ENCODE measurements at regions not wholly inside any gene's neighbourhood (a gene's known extent, or its start where the extent isn't known, plus 50 kb on each side); places are given as distances from the start of the nearest gene placed in this dataset.

GRCh38 chr4:19317377-19317776, 934.3 kb upstream of the SLIT2 start:
- no peaks in the 10 kb centered on the region for H3K36me3 ChIP-seq (ENCODE audit: insufficient read depth, low read length)
- H3K4me1 ChIP-seq (ENCODE audit: insufficient read depth, low read length): peaks cover 7% of the 10 kb centered on the region
- H3K9me3 ChIP-seq (ENCODE audit: insufficient read depth, low read depth, low read length): no peaks in the 10 kb centered on the region
- no peaks in the 10 kb centered on the region for H3K27me3 ChIP-seq (ENCODE audit: insufficient read depth, low read length)
- H3K4me3 ChIP-seq (ENCODE audit: low read length): no peak overlapping the region
- no peak overlapping the region for H3K9ac ChIP-seq (ENCODE audit: low read depth, low read length)
- H3K27ac ChIP-seq (ENCODE audit: low read depth, low read length): no peak overlapping the region

GRCh38 chr4:19314116-19314515, 937.6 kb upstream of the SLIT2 start:
- no peak overlapping the region for H3K9ac ChIP-seq (ENCODE audit: low read depth, low read length)
- H3K4me3 ChIP-seq (ENCODE audit: low read length): no peak overlapping the region
- H3K36me3 ChIP-seq (ENCODE audit: insufficient read depth, low read length): no peaks in the 10 kb centered on the region
- WGBS: 77% methylated on average over 1 of the region's 1 CpG
- H3K27me3 ChIP-seq (ENCODE audit: insufficient read depth, low read length): no peaks in the 10 kb centered on the region
- H3K27ac ChIP-seq (ENCODE audit: low read depth, low read length): no peak overlapping the region
- H3K9me3 ChIP-seq (ENCODE audit: insufficient read depth, low read depth, low read length): no peaks in the 10 kb centered on the region
- no peaks in the 10 kb centered on the region; the same call in 1 of the 2 replicates for H3K4me1 ChIP-seq (ENCODE audit: insufficient read depth, low read length)

- Histone ChIP-seq H3K36me3 (ENCODE audit: insufficient read depth, low read length) (no peaks in the 10 kb centered on the region), H3K4me1 (ENCODE audit: insufficient read depth, low read length) (no peaks in the 10 kb centered on the region), H3K27ac (ENCODE audit: low read depth, low read length) (no peak overlapping the region), H3K9me3 (ENCODE audit: insufficient read depth, low read depth, low read length) (no peaks in the 10 kb centered on the region), H3K9ac (ENCODE audit: low read depth, low read length) (no peak overlapping the region), H3K4me3 (ENCODE audit: low read length) (no peak overlapping the region), H3K27me3 (ENCODE audit: insufficient read depth, low read length) (no peaks in the 10 kb centered on the region)
- 90% methylated on average over 2 of the region's 2 CpGs for WGBS
These were observed 942.3 kb upstream of the SLIT2 start for GRCh38 chr4:19309378-19309777.

GRCh38 chr4:19304028-19304427, 947.7 kb upstream of the SLIT2 start:
- Histone ChIP-seq H3K27me3 (ENCODE audit: insufficient read depth, low read length) (no peaks in the 10 kb centered on the region), H3K36me3 (ENCODE audit: insufficient read depth, low read length) (no peaks in the 10 kb centered on the region)
- WGBS: 92% methylated on average over 2 of the region's 2 CpGs

GRCh38 chr4:19301527-19301926, 950.2 kb upstream of the SLIT2 start:
- Histone ChIP-seq H3K4me3 (ENCODE audit: low read length) (no peak overlapping the region), H3K4me1 (ENCODE audit: insufficient read depth, low read length) (no peaks in the 10 kb centered on the region), H3K9me3 (ENCODE audit: insufficient read depth, low read depth, low read length) (no peaks in the 10 kb centered on the region), H3K27ac (ENCODE audit: low read depth, low read length) (no peak overlapping the region), H3K27me3 (ENCODE audit: insufficient read depth, low read length) (no peaks in the 10 kb centered on the region), H3K36me3 (ENCODE audit: insufficient read depth, low read length) (no peaks in the 10 kb centered on the region), H3K9ac (ENCODE audit: low read depth, low read length) (no peak overlapping the region)
- 79% methylated on average over 4 of the region's 4 CpGs for WGBS

More at GRCh38 chr4:19304028-19304427, 947.7 kb upstream of the SLIT2 start:
- H3K4me1 ChIP-seq (ENCODE audit: insufficient read depth, low read length): no peaks in the 10 kb centered on the region
- H3K9me3 ChIP-seq (ENCODE audit: insufficient read depth, low read depth, low read length): no peaks in the 10 kb centered on the region
- no peak overlapping the region for H3K9ac ChIP-seq (ENCODE audit: low read depth, low read length)
- H3K4me3 ChIP-seq (ENCODE audit: low read length): no peak overlapping the region
- H3K27ac ChIP-seq (ENCODE audit: low read depth, low read length): no peak overlapping the region

GRCh38 chr4:19300213-19300612, 951.5 kb upstream of the SLIT2 start:
- 100% methylated on average over 1 of the region's 1 CpG for WGBS
- Histone ChIP-seq H3K4me1 (ENCODE audit: insufficient read depth, low read length) (no peaks in the 10 kb centered on the region), H3K36me3 (ENCODE audit: insufficient read depth, low read length) (no peaks in the 10 kb centered on the region), H3K27ac (ENCODE audit: low read depth, low read length) (no peak overlapping the region), H3K9me3 (ENCODE audit: insufficient read depth, low read depth, low read length) (no peaks in the 10 kb centered on the region), H3K27me3 (ENCODE audit: insufficient read depth, low read length) (no peaks in the 10 kb centered on the region), H3K9ac (ENCODE audit: low read depth, low read length) (no peak overlapping the region), H3K4me3 (ENCODE audit: low read length) (no peak overlapping the region)

GRCh38 chr4:19298998-19299397, 952.7 kb upstream of the SLIT2 start:
- H3K9ac ChIP-seq (ENCODE audit: low read depth, low read length): no peak overlapping the region
- no peak overlapping the region for H3K27ac ChIP-seq (ENCODE audit: low read depth, low read length)
- WGBS: 100% methylated on average over 1 of the region's 3 CpGs
- H3K4me1 ChIP-seq (ENCODE audit: insufficient read depth, low read length): no peaks in the 10 kb centered on the region
- no peaks in the 10 kb centered on the region for H3K27me3 ChIP-seq (ENCODE audit: insufficient read depth, low read length)
- H3K4me3 ChIP-seq (ENCODE audit: low read length): no peak overlapping the region
- no peaks in the 10 kb centered on the region for H3K36me3 ChIP-seq (ENCODE audit: insufficient read depth, low read length)
- no peaks in the 10 kb centered on the region for H3K9me3 ChIP-seq (ENCODE audit: insufficient read depth, low read depth, low read length)

GRCh38 chr4:19293781-19294180, 957.9 kb upstream of the SLIT2 start:
- Histone ChIP-seq H3K27ac (ENCODE audit: low read depth, low read length) (no peak overlapping the region), H3K36me3 (ENCODE audit: insufficient read depth, low read length) (no peaks in the 10 kb centered on the region), H3K27me3 (ENCODE audit: insufficient read depth, low read length) (no peaks in the 10 kb centered on the region), H3K4me1 (ENCODE audit: insufficient read depth, low read length) (no peaks in the 10 kb centered on the region), H3K9ac (ENCODE audit: low read depth, low read length) (no peak overlapping the region), H3K4me3 (ENCODE audit: low read length) (no peak overlapping the region), H3K9me3 (ENCODE audit: insufficient read depth, low read depth, low read length) (peaks cover 23% of the 10 kb centered on the region)
- 95% methylated on average over 1 of the region's 1 CpG for WGBS

- WGBS: no CpG with 5 or more reads among the region's 1 CpG
- Histone ChIP-seq H3K9ac (ENCODE audit: low read depth, low read length) (no peak overlapping the region), H3K9me3 (ENCODE audit: insufficient read depth, low read depth, low read length) (peaks cover 23% of the 10 kb centered on the region)
These were observed 958.6 kb upstream of the SLIT2 start for GRCh38 chr4:19293080-19293479.

GRCh38 chr4:19286924-19287323, 964.8 kb upstream of the SLIT2 start:
- Histone ChIP-seq H3K4me1 (ENCODE audit: insufficient read depth, low read length) (no peaks in the 10 kb centered on the region), H3K27me3 (ENCODE audit: insufficient read depth, low read length) (no peaks in the 10 kb centered on the region), H3K4me3 (ENCODE audit: low read length) (no peak overlapping the region), H3K9ac (ENCODE audit: low read depth, low read length) (no peak overlapping the region), H3K9me3 (ENCODE audit: insufficient read depth, low read depth, low read length) (peaks cover 7% of the 10 kb centered on the region; the same call in 1 of the 2 replicates), H3K27ac (ENCODE audit: low read depth, low read length) (no peak overlapping the region), H3K36me3 (ENCODE audit: insufficient read depth, low read length) (no peaks in the 10 kb centered on the region)
- WGBS: no CpG with 5 or more reads among the region's 1 CpG

More at GRCh38 chr4:19293080-19293479, 958.6 kb upstream of the SLIT2 start:
- Histone ChIP-seq H3K27me3 (ENCODE audit: insufficient read depth, low read length) (no peaks in the 10 kb centered on the region), H3K4me3 (ENCODE audit: low read length) (no peak overlapping the region), H3K36me3 (ENCODE audit: insufficient read depth, low read length) (no peaks in the 10 kb centered on the region), H3K27ac (ENCODE audit: low read depth, low read length) (no peak overlapping the region), H3K4me1 (ENCODE audit: insufficient read depth, low read length) (no peaks in the 10 kb centered on the region)

GRCh38 chr4:19285146-19285545, 966.6 kb upstream of the SLIT2 start:
- H3K4me3 ChIP-seq (ENCODE audit: low read length): no peak overlapping the region
- 100% methylated on average over 3 of the region's 3 CpGs for WGBS
- no peak overlapping the region for H3K27ac ChIP-seq (ENCODE audit: low read depth, low read length)
- H3K27me3 ChIP-seq (ENCODE audit: insufficient read depth, low read length): no peaks in the 10 kb centered on the region
- peaks cover 22% of the 10 kb centered on the region for H3K9me3 ChIP-seq (ENCODE audit: insufficient read depth, low read depth, low read length)
- no peak overlapping the region for H3K9ac ChIP-seq (ENCODE audit: low read depth, low read length)
- H3K4me1 ChIP-seq (ENCODE audit: insufficient read depth, low read length): no peaks in the 10 kb centered on the region
- H3K36me3 ChIP-seq (ENCODE audit: insufficient read depth, low read length): no peaks in the 10 kb centered on the region

GRCh38 chr4:19278665-19279064, 973.0 kb upstream of the SLIT2 start:
- Histone ChIP-seq H3K4me1 (ENCODE audit: insufficient read depth, low read length) (no peaks in the 10 kb centered on the region), H3K4me3 (ENCODE audit: low read length) (no peak overlapping the region), H3K27ac (ENCODE audit: low read depth, low read length) (no peak overlapping the region), H3K36me3 (ENCODE audit: insufficient read depth, low read length) (no peaks in the 10 kb centered on the region), H3K27me3 (ENCODE audit: insufficient read depth, low read length) (no peaks in the 10 kb centered on the region), H3K9ac (ENCODE audit: low read depth, low read length) (no peak overlapping the region), H3K9me3 (ENCODE audit: insufficient read depth, low read depth, low read length) (peaks cover 29% of the 10 kb centered on the region)
- WGBS: 80% methylated on average over 1 of the region's 1 CpG

Measured in HUES64 (cell line).